ENCODE measurements at regions not wholly inside any gene's neighbourhood (a gene's known extent, or its start where the extent isn't known, plus 50 kb on each side); places are given as distances from the start of the nearest gene placed in this dataset.

DNA sequence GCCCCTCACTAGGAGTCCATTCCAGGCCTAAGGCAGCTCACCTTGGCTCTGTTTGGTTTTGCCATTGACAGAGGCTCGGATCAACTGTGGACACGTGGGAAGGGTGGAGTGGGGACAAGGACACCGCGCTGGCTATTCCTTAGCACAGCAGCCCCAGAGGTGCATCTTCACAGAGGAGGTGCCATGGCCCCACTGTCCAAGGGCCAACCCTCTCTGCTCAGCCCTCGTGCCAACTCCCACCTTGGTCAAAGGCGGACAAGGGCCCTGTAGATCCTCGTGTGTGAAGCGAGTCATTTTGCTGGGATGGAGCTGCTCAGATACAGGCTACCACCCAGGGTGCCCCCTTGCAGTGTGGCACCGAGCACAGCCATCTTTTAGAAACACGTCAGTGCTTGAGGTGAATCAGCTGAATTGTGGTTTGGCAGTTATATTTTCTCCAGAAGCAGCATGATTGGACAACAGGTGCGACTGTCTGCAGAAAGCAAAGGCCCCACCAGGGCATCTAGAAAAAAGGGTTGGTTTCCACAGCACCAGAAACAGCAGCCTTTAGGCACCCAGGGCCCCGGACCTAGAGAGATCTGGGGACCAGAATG is 192.1 kb upstream of the GPR12 start:
- H3K27ac ChIP-seq, result no peak overlapping the region
- intact Hi-C loops (cut with DNase I), result no loop called here
- H3K4me1 ChIP-seq, result no peaks in the 10 kb centered on the region
- 60 to 67% methylated on average over 2 to 7 of the region's 12 CpGs for WGBS, 2 donors
- H3K27me3 ChIP-seq, result peaks cover 0 to 12% (median 0%) of the 10 kb centered on the region in 4 donors
- no peak for DNase-seq
- no peaks in the 10 kb centered on the region for H3K9me3 ChIP-seq
- H3K36me3 ChIP-seq, result no peaks in the 10 kb centered on the region
- no peak overlapping the region for H3K4me3 ChIP-seq
- TF ChIP-seq, protein P1, sequence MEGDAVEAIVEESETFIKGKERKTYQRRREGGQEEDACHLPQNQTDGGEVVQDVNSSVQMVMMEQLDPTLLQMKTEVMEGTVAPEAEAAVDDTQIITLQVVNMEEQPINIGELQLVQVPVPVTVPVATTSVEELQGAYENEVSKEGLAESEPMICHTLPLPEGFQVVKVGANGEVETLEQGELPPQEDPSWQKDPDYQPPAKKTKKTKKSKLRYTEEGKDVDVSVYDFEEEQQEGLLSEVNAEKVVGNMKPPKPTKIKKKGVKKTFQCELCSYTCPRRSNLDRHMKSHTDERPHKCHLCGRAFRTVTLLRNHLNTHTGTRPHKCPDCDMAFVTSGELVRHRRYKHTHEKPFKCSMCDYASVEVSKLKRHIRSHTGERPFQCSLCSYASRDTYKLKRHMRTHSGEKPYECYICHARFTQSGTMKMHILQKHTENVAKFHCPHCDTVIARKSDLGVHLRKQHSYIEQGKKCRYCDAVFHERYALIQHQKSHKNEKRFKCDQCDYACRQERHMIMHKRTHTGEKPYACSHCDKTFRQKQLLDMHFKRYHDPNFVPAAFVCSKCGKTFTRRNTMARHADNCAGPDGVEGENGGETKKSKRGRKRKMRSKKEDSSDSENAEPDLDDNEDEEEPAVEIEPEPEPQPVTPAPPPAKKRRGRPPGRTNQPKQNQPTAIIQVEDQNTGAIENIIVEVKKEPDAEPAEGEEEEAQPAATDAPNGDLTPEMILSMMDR (IDR thresholded peaks at IDR 0.05), result no peak
- no peak for TF ChIP-seq POLR2A (IDR thresholded peaks at IDR 0.05)

DNA sequence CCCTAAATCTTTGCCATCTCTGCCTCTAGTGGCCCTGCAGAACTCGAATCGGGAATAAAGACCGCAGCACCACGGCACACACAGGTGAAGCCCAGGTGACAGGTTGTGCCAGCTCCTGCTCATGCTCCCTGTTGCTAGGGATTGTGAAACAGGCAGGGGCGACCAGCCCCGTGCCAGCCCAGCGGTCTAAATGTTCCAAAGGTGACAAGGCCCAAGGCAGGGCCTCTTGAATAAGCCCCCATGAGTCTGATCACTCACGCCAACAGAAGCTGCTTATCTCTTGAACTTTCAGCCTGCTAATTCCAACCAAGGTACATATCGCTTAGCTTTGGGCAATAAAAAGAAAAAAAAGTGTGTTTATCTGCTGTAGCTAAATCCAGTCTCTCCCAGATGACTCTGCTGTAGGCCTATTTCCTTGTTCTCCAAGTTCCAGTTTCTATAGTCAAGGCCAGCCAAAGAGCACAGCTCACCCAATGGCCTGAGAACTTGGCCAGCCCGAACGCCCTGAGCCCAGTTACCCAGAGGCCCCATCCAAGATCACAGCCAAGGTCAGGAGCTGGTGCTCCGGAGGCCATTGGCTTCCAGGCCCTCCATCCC is 191.1 kb upstream of the GPR12 start:
- Histone ChIP-seq H3K4me1 (no peaks in the 10 kb centered on the region), H3K4me3 (no peak overlapping the region), H3K9me3 (no peaks in the 10 kb centered on the region), H3K27ac (no peak overlapping the region), H3K27me3 (peaks cover 0 to 12% (median 0%) of the 10 kb centered on the region in 4 donors), H3K36me3 (no peaks in the 10 kb centered on the region)
- 79 to 87% methylated on average over 3 to 7 of the region's 12 CpGs for WGBS, 2 donors
- intact Hi-C loops (cut with DNase I), result no loop called here
- TF ChIP-seq POLR2A (IDR thresholded peaks at IDR 0.05), result no peak
- TF ChIP-seq, protein P1 (IDR thresholded peaks at IDR 0.05), result no peak
- no peak for DNase-seq

DNA sequence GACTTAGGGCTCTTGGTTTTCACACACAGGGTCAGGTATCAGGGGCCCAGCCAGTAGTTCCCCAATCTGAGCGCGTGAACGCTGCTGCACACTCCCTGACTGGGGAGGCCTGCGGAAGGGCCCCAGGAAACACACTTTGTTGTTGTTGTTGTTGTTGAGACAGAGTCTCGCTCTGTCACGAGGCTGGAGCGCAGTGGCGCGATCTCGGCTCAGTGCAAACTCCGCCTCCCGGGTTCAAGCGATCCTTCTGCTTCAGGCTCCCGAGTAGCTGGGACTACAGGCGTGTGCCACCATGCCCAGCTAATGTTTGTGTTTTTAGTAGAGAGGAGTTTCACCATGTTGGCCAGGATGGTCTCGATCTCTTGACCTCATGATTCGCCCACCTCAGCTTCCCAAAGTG is 190.4 kb upstream of the GPR12 start:
- intact Hi-C loops (cut with DNase I), result no loop called here
- no peaks in the 10 kb centered on the region for H3K9me3 ChIP-seq
- H3K27me3 ChIP-seq, result peaks cover 0 to 12% (median 0%) of the 10 kb centered on the region in 4 donors
- H3K4me1 ChIP-seq, result no peaks in the 10 kb centered on the region
- WGBS, 2 donors, result 91 to 93% methylated on average over 13 to 17 of the region's 17 CpGs
- no peaks in the 10 kb centered on the region for H3K36me3 ChIP-seq
- H3K27ac ChIP-seq, result no peak overlapping the region
- no peak overlapping the region for H3K4me3 ChIP-seq
- DNase-seq, result no peak
- TF ChIP-seq POLR2A (IDR thresholded peaks at IDR 0.05), result no peak
- TF ChIP-seq, protein P1 (IDR thresholded peaks at IDR 0.05), result no peak

DNA sequence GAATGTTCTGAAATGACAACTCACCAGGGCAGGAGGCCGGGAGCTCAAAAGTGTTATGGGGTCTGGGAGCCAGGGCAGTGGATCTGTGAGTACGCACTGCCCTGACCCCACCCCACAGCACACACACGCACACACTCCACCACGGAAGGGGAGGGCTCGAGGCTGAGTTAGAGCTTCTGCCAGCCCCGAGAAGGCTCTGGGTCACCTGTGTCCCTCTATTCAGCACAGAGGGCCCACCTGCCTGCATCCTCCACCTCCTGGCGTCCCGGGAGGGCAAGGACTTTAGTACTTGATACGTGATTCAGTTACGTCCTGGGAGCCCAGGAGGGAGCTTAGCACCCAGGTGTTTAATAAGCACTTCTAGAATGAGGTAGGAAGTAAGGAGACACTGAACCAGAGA is 190.0 kb upstream of the GPR12 start:
- peaks cover 0 to 12% (median 0%) of the 10 kb centered on the region in 4 donors for H3K27me3 ChIP-seq
- no peak overlapping the region for H3K4me3 ChIP-seq
- H3K27ac ChIP-seq, result no peak overlapping the region
- TF ChIP-seq POLR2A (IDR thresholded peaks at IDR 0.05), result no peak
- TF ChIP-seq, protein P1 (IDR thresholded peaks at IDR 0.05), result no peak
- WGBS, 2 donors, result 60 to 76% methylated on average over 6 to 8 of the region's 10 CpGs
- H3K9me3 ChIP-seq, result no peaks in the 10 kb centered on the region
- no peaks in the 10 kb centered on the region for H3K36me3 ChIP-seq
- no peaks in the 10 kb centered on the region for H3K4me1 ChIP-seq
- no peak for DNase-seq
- intact Hi-C loops (cut with DNase I), result no loop called here

DNA sequence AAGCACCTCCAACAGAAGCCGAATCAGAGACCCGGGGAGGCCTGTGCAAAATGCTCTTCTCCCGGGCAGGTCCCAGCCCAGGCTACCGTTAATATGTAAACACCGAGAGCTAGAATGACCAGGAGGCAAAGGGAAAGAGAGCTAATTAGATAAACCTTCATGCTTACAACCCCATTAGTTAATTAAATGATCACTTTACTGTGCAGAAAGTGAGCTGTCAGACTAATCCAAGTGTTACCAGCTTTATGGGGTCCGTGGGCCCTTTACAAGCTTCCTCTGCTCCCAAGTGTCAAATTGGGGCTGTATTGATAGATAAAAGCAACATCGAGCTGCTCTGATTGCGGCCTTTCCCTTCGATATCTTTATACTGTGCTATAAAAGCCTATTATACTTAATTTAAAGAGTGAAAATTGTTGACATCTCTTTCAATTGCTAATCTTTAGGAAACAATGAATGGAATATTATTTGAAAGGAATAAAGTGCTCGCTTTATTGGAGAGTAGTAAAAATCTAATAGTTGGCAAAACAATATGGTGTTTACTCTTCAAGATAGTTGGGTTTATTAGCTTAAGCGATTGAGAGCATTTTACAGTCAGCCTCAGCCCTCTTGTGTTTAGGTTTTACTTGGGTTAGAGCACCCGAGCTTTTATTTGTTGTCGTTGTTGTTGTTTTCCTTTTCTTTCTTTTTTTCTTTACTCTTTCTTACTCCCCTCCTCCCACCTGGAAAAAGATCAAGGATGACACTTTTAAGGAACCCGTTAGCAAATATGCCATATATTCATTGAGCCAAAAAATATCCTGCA is 189.3 kb upstream of the GPR12 start:
- Histone ChIP-seq H3K9me3 (no peaks in the 10 kb centered on the region), H3K36me3 (no peaks in the 10 kb centered on the region), H3K27ac (no peak overlapping the region), H3K27me3 (peaks cover 0 to 12% (median 0%) of the 10 kb centered on the region in 4 donors), H3K4me1 (no peaks in the 10 kb centered on the region), H3K4me3 (no peak overlapping the region)
- intact Hi-C loops (cut with DNase I), result no loop called here
- 57 to 61% methylated on average over 14 of the region's 14 CpGs for WGBS, 2 donors
- no peak for DNase-seq
- TF ChIP-seq, protein P1 (IDR thresholded peaks at IDR 0.05), result no peak
- TF ChIP-seq POLR2A (IDR thresholded peaks at IDR 0.05), result no peak
